SK-N-SH treated with all-trans-retinoic acid at 6 μM for 48 hours (cell line): ENCODE measurements at regions not wholly inside any gene's neighbourhood (a gene's known extent, or its start where the extent isn't known, plus 50 kb on each side); places are given as distances from the start of the nearest gene placed in this dataset.

Experiments
- ARNTL ChIP-seq: fragments of 450-650 bp; formaldehyde crosslinking; IDR thresholded peaks from 2 replicates; pipeline ENCODE4 v1.5.0; 2020; ENCODE audit warnings: low read depth, mild to moderate bottlenecking, moderate library complexity, borderline replicate concordance
- CREB5 ChIP-seq: fragments of 250-450 bp; sonication (Bioruptor Pico); IDR thresholded peaks from 2 replicates; pipeline ENCODE4 v1.5.1; 2020; ENCODE audit warnings: low read depth, mild to moderate bottlenecking, moderate library complexity
- ISL1 ChIP-seq: fragments of 250-450 bp; sonication (Bioruptor Pico); IDR thresholded peaks from 2 replicates; pipeline ENCODE4 v2.1.2; 2022; ENCODE audit warnings: mild to moderate bottlenecking, moderate library complexity
- RARB ChIP-seq: fragments of 250-450 bp; sonication (Bioruptor Pico); IDR thresholded peaks from 2 replicates; pipeline ENCODE4 v1.8.0; 2021; ENCODE audit warnings: mild to moderate bottlenecking, moderate library complexity
- TCF4 ChIP-seq: fragments of 250-450 bp; sonication (Bioruptor Pico); IDR thresholded peaks from 2 replicates; pipeline ENCODE4 v1.8.0; 2021; ENCODE audit warnings: mild to moderate bottlenecking, moderate library complexity, borderline replicate concordance
- TOX ChIP-seq: fragments of 250-450 bp; sonication (Bioruptor Pico); IDR thresholded peaks from 2 replicates; pipeline ENCODE4 v1.8.0; 2021; ENCODE audit warnings: mild to moderate bottlenecking, moderate library complexity, borderline replicate concordance
- ZFP3 ChIP-seq: fragments of 250-450 bp; sonication (Bioruptor Pico); IDR thresholded peaks from 2 replicates; pipeline ENCODE4 v1.5.0; 2020; ENCODE audit warnings: mild to moderate bottlenecking, moderate library complexity
- ZNF8 ChIP-seq: fragments of 450-650 bp; formaldehyde crosslinking; IDR thresholded peaks from 2 replicates; pipeline ENCODE4 v1.5.0; 2020; ENCODE audit warnings: mild to moderate bottlenecking, moderate library complexity
- TF ChIP-seq, protein P1 (sequence below): fragments of 250-450 bp; sonication (Bioruptor Pico); IDR thresholded peaks from 2 replicates; pipeline ENCODE4 v1.8.0; 2020; ENCODE audit warnings: mild to moderate bottlenecking, moderate library complexity, borderline replicate concordance

DNA sequence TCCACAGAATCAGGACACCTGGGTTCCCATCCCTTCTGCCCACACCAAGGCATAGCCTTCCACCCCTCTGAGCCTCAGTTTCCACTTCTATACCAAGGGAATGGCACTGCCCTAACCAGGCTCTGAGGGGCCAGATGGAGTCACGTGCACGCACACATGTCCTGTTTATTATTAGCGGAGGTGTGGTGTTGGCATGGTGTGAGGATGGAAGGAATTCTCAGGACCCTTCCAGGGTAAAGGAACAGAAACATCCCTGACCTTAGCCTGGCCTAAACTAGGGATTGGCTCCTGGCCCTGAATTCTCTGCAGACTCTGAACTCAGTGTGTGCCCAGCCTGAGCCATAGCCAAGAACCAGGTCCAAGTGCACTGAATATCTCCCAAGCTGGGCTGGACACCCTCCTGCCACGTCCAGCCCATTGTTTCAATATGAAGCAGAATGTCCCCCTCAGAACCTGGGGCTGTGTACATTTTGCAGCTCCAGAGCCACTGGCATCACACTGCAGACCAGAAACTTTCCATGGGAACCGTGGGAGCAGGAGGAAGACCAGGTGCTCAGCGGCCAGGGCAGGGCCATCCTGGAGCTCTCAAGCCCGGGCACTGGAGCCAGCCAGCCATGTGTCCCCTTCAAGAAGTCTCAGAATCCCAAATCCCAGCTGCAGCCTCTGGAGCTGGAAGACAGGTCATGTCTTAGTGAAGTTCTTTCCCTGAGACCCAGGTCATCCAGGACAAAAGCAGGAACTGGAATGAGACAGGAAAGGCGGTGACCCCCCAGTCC, 208.4 kb downstream of the ANKRD60 start:
- no peak for TF ChIP-seq ISL1
- TF ChIP-seq ZNF8 (CRISPR knock-in tag) = no peak
- TF ChIP-seq CREB5 = no peak
- TF ChIP-seq RARB (CRISPR knock-in tag) = no peak
- no peak for TF ChIP-seq ARNTL (CRISPR knock-in tag)
- TF ChIP-seq TCF4 = no peak
- no peak for TF ChIP-seq ZFP3 (CRISPR knock-in tag)
- TF ChIP-seq TOX (CRISPR knock-in tag) = no peak
- TF ChIP-seq, protein P1, sequence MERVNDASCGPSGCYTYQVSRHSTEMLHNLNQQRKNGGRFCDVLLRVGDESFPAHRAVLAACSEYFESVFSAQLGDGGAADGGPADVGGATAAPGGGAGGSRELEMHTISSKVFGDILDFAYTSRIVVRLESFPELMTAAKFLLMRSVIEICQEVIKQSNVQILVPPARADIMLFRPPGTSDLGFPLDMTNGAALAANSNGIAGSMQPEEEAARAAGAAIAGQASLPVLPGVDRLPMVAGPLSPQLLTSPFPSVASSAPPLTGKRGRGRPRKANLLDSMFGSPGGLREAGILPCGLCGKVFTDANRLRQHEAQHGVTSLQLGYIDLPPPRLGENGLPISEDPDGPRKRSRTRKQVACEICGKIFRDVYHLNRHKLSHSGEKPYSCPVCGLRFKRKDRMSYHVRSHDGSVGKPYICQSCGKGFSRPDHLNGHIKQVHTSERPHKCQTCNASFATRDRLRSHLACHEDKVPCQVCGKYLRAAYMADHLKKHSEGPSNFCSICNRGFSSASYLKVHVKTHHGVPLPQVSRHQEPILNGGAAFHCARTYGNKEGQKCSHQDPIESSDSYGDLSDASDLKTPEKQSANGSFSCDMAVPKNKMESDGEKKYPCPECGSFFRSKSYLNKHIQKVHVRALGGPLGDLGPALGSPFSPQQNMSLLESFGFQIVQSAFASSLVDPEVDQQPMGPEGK (CRISPR knock-in tag) = no peak
